Stimulated activated CD8-positive, alpha-beta memory T cell treated with anti-CD3 and anti-CD28 coated beads, Interleukin-4, amount 100 ng/mL, for 24 hours (primary cell): ENCODE measurements at regions not wholly inside any gene's neighbourhood (a gene's known extent, or its start where the extent isn't known, plus 50 kb on each side); places are given as distances from the start of the nearest gene placed in this dataset.
"Not testable (repeated sequence)": the region's sequence is repeated elsewhere in the genome, so short reads cannot be mapped to it uniquely, and the experiment has no call there.

Experiments
- DNase-seq: peaks from one replicate; pipeline ENCODE4 v3.0.0-alpha.2; 2020; ENCODE audit warnings: low read depth

DNA sequence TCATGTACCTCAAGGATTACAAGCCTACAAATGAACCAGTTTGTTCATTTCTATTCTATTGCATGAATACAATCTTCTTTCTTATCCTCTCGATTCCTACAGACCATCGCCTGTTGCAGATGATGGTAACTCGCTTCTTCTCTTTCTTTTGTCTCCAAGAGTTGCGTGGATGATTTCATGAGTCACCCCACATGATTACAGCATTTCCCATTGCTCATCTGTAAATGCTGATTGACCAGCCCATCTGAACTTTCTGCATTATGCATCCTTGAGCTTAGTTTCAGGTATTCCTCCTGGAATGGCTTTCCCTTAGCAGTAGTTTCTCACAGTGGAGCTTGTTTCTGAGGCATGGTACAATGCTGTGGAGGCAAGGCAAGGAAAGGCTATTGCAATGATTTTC is 109.6 kb upstream of the TOPAZ1 start:
- no peak for DNase-seq

DNA sequence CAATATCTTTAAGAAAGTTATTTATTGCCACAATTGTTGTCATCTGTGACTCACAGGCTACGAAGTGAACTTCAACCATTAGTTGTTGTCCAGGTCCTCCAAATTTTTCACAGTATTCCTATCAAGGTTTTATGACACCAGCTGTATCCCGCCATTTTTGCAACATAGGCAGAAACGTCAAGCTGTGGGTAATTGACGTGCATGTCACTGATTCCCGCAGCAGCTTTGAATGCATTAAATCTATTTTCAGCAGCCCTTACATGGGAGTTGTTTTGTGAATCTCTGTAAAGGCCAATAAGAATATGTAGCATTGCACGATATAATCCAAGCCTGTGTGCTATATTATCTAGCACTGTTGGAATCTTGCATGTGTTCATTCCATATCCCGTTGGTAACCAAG is 109.1 kb upstream of the TOPAZ1 start:
- DNase-seq = no peak

DNA sequence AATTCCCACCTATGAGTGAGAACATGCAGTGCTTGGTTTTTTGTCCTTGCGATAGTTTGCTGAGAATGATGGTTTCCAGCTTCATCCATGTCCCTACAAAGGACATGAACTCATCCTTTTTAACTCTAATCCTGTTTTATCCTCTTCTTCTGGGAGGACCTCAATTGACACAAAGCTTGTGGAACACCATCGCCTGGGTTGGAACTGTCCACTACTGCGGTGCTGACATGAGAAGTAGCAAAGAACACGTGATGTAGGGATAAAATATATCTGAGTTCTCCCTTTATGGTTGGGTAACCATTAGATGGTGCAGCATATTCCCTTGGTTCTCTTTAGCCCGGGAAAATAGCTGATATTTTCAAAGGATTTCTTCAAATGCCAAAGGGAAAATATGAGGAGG is 105.3 kb upstream of the TOPAZ1 start:
- DNase-seq = no peak

DNA sequence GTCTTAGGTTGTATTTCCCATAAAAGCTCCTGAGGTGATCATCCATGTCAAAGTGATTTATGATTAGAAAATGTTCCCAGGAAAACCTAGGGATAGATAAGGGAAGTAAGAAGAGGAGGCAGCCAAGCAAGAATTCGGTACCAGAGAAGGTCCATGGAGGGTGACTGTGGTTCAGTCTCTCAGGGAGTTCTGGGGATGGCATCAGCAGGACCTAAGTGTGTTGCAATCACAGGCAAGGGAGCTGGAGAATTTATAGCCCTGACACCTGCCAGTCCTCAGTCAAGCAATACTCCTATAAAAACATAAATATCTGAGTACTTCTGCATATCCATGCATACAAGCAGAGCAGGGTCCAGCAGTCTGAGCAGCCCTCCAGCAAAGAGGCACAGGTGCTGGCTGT is 95.6 kb upstream of the TOPAZ1 start:
- DNase-seq = no peak

DNA sequence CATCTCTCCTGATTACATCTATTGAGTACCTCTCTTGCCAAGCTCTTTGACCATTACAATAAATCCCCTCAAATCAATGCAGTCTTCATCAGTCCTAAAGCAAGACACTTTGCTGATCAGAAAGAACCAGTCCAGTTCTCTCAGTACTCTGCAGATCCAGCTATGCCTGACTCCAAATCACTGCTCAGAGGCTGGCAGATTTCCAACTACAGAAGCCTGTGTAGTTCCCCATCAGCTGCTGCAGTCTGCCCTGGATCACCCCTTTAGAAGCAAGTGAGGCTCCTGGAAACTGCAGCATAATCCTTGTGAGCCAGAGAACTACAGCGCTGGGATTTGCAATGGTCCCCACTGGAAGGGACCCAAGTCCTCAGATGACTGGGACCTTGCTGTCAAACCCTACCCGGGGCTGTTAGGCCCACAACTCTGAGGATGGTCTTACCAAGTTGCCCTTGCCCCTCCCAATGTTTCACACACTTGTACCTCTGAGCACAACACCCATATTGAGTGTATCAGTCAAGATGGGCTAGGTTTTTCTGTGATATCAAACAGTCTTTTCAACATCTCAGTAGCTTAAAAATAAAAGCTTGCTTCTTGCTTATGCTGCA is 81.9 kb upstream of the TOPAZ1 start:
- no peak for DNase-seq

DNA sequence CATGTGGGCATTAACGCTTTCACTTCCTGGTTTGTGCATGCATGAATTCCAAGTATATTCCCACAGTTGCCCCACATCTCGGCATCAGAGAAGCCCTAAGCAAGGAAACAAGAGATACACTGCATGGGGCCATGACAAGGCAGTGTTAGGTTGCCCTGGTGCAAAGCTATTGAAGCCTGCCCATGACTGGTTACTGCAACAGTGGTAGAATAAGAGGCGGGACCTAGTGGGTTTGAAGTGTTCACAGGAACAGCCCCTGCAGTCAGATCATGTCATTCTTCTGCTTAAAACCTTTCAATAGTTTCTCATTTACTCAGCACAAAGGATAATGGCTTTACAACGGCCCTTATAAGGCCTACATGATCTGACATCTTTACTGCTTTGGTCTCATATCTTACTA is 80.9 kb upstream of the TOPAZ1 start:
- DNase-seq = no peak

DNA sequence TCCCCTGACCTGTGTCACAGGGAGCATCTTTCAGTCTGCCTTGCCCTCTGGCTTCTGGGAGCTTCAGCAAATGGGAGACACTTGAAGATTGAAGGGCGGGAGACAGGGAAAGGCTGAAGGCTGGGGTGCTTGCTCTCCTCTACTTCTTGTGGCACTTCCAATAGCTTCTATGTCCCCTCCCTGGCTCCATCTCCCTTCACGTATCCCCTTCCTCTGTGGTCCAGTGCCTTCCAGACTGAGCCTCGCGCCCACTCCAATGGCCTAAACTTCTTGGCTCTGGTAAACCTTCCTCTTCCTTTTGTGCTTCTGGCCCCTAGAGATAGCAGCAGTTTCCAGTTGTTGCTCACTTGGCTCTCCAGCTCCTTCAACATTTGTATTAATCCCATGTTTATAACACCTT is 69.8 kb upstream of the TOPAZ1 start:
- no peak for DNase-seq

DNA sequence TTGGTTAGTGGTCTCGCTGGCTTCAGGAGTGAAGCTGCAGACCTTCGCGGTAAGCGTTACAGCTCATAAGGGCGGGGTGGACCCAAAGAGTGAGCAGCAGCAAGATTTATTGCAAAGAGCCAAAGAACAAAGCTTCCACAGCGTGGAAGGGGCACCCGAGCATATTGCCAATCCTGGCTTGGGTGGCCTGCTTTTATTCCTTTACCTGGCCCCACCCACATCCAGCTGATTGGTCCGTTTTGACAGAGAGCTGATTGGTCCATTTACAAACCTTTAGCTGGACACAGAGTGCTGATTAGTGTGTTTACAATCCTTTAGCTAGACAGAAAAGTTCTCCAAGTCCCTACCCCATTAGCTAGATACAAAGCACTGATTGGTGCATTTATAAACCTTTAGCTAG is 69.0 kb upstream of the TOPAZ1 start:
- DNase-seq = not testable (repeated sequence)

DNA sequence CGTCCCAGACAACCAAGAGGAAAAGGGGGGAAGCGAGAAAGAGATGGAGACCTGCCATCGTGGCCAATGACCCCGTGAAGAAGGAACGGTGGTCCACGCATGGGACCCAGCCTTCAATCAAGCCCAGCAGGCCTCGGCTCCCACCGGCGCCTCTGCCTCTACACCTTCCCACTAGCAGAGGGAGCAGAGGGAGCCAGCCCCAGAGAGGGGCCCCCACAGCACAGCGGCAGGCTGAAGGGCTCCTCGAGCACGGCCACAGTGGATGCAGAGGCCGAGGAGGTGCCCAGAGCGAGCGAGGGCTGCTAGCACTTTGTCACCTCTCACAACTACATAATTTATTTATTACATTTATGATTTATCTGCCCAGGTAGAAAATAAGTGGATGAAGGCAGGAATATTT is 68.4 kb upstream of the TOPAZ1 start:
- no peak for DNase-seq

DNA sequence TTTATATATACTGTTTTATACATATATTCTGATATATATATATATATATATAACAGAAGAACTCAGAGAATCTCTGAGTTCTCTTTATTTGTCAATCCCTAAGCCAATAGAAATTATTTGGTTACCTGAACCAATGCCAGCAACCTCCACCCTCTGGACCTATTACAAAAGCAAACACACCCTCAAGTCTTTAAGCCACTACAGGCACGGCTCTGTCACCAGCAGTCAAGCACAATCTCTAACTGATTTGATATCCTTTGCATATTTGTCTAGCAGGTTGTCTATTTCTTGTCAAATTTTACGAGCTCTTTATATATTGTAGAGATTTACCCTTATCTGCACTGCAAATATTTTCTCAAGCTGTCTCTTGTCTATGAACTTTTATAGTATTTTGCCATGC is 66.6 kb upstream of the TOPAZ1 start:
- no peak for DNase-seq

DNA sequence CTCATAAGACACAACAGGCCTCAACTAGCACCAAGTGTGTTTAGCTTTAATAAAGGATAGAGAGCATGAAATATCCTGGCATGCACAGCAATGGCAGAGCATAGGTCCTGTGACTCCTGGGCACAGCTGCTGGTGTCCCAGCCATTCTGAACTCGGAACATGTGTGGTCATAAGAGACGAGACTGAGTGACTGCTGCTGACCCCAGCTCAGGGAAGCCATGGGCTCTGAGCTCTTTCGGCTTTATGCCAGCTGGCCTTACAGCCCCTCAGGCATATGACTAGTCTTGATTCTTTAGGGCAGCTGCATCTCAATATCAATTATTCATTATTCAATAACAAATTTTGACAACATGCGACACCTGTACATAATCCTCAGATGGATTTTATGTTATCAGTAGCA is 62.4 kb upstream of the TOPAZ1 start:
- no peak for DNase-seq

DNA sequence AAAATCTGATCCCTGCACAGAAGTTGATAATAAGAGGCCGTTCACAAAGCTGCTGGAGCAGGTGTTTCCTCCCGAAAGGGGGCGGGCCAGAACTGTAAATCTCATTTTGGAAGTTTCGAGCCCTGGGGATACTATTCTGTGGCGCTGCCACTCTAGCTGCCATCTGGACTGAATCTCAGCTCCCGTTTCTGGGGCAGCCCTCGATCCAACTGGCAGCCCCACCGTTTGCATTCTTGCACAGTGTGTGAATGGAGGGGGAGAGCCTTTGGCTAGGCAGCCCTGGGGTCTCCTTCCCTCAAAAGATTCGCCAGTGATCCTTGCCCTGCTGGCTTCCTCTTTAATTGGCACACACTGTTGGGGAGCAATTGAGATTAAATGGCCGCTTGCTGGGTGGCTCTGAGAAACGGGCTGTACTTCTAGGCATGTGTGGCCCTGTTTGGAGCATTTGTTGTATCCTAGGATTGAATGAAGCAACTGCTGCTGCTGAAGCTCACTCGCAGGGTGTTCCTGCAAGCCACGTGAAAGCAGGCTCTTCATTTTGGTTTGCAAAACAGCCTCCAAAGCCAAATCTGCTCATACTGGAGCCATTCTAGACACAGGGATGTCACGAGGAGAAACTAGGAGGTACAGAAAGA is 57.2 kb upstream of the TOPAZ1 start:
- DNase-seq = no peak

DNA sequence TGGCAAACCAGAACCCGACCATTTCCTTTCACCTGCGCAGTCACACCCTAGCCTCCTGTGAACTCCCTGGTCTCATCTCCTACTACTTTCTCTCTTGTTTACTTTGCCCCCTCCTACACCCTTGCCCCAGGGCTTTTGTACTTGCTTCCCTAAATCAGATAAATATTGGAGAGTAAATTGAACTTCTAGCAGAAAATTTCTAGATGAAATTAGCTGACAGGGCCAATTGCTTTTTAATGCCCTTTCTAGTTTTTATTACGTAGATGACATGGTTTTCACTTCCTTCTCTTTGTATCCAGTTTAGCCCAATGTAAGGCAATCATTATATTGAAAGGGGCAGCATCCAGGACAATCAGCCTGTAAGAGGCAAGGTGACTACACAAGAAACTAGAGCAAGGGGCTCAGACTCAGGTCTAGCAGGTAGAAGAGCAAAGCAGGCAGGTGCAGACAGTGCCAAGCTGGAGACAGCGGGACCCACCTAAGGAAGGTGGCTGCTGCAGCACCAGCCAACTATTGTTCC is 56.2 kb upstream of the TOPAZ1 start:
- no peak for DNase-seq

DNA sequence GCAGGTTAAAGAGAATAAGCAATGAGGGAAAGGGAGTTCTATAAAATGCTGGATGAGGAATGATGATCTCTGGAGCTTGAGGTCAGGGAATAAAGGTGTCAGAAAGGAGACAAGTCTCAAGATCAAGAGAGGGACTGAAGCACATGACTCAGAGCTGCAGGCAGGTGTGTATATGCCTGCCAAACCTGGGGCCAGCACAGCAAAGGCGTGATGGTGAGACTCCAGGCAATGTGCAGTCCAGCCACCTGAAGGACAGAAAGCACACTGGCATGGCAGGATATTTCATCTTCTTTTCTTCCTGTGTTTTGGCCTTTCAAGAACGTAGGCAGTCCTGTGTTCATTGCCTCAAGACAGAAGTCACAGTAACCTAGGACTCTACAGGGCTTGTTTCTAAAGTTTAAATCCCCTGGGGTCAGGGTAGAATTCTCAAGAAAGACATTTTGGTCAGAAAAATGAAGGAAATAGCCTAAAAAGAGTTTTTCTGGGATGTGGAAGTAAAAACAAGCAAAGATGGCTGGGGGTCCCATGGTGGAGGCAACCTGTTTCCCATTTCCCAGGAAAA is 55.5 kb upstream of the TOPAZ1 start:
- no peak for DNase-seq

DNA sequence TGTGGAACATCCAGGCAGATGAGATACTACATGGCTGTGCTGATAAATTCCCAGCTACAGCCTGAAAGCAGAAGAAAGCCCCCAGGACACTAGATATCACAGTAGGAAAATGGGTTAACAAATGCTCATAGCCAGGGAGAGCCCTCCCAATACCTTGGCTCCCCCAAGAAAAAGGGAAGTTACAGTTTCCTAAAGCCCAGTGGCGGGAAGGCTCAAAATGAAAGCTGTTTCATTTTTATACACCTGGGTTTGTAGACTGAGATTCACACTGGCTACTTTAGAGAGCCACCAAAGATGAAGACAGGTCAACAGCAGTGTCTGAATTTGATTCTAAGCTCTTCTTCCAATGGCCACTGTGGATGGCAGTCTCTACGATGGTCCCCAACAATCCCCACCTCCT is 55.0 kb upstream of the TOPAZ1 start:
- DNase-seq = no peak
